Panc1 (cell line): ENCODE measurements at regions not wholly inside any gene's neighbourhood (a gene's known extent, or its start where the extent isn't known, plus 50 kb on each side); places are given as distances from the start of the nearest gene placed in this dataset.

ENCODE experiments used
- ATAC-seq: fragments of 200-7000 bp; cut with Tn5 transposase; 2 replicates; pipeline ENCODE4 v1.9.1; 2020; ENCODE audit warnings: mild to moderate bottlenecking, moderate library complexity
- BruUV-seq: library from RNA; stranded (reverse); fragments of 400-500 nt; replicated peaks from 2 replicates; lab custom pipeline; 2021; lab: Mats Ljungman, UMichigan
- CTCF ChIA-PET: fragments of 300-600 bp; sonication (Branson Sonifier 250); formaldehyde crosslinking; loops from one replicate; lab custom pipeline; 2022; ENCODE audit warnings: antibody characterized with exemption; lab: Charles Lee
- POLR2A ChIA-PET: fragments of 300-600 bp; sonication (Branson Sonifier 250); formaldehyde crosslinking; loops from one replicate; lab custom pipeline; 2022; ENCODE audit warnings: antibody characterized with exemption; lab: Charles Lee
- DNase-seq: peaks from one replicate; pipeline ENCODE4 v3.0.0-alpha.2; 2010; ENCODE audit warnings: low read depth, low spot score
- H3K27ac ChIP-seq: 2 replicates; pipeline ENCODE4 v1.5.1; 2011; ENCODE audit warnings: mild to moderate bottlenecking, low read length, inconsistent platforms
- H3K27me3 ChIP-seq: fragments of 200-500 bp; sonication (Bioruptor generic); 2 replicates; pipeline ENCODE4 v1.6.0; 2014; ENCODE audit warnings: low read length, inconsistent platforms; ENCODE audit not compliant: control insufficient read depth, insufficient read depth
- H3K36me3 ChIP-seq: fragments of 200-500 bp; sonication (Bioruptor generic); 2 replicates; pipeline ENCODE4 v1.5.1; 2014; ENCODE audit warnings: inconsistent platforms, mild to moderate bottlenecking, low read length, moderate library complexity; ENCODE audit not compliant: control insufficient read depth, insufficient read depth
- H3K4me1 ChIP-seq: 2 replicates; pipeline ENCODE4 v1.5.1; 2011; ENCODE audit warnings: inconsistent platforms, mild to moderate bottlenecking, low read length, moderate library complexity; ENCODE audit not compliant: control insufficient read depth, insufficient read depth
- H3K4me3 ChIP-seq, 2 experiments: 2 replicates each; pipeline ENCODE4 v1.5.1; 2011 to 2012; ENCODE audit warnings: low read depth in 2 of 2, low read length in 2 of 2, mild to moderate bottlenecking in 2 of 2, inconsistent platforms in 1 of 2, moderate library complexity in 1 of 2
- H3K9me3 ChIP-seq: fragments of 200-500 bp; sonication (Bioruptor generic); 2 replicates; pipeline ENCODE4 v1.5.1; 2014; ENCODE audit warnings: low read depth, mild to moderate bottlenecking, inconsistent platforms, low read length, moderate library complexity; ENCODE audit not compliant: control insufficient read depth, insufficient read depth
- CTCF ChIP-seq: fragments of 450-650 bp; IDR thresholded peaks from 2 replicates; pipeline ENCODE4 v1.5.1; 2017; ENCODE audit warnings: mild to moderate bottlenecking
- POLR2AphosphoS5 ChIP-seq: IDR thresholded peaks from 2 replicates; pipeline ENCODE4 v1.6.1; 2012; ENCODE audit warnings: mild to moderate bottlenecking, low read depth, low read length, moderate library complexity
- REST ChIP-seq, 2 experiments: IDR thresholded peaks; 2 replicates each; pipeline ENCODE4 v1.6.1; 2011 to 2012; ENCODE audit warnings: low read depth in 2 of 2, control low read depth in 1 of 2, low read length in 1 of 2, mild to moderate bottlenecking in 1 of 2, moderate library complexity in 1 of 2; ENCODE audit not compliant: insufficient read depth in 1 of 2
- SIN3A ChIP-seq: IDR thresholded peaks from 2 replicates; pipeline ENCODE4 v1.6.1; 2012; ENCODE audit warnings: low read depth, mild to moderate bottlenecking, low read length, moderate library complexity, borderline replicate concordance; ENCODE audit not compliant: insufficient read depth
- TCF7L2 ChIP-seq: IDR thresholded peaks from 2 replicates; pipeline ENCODE4 v1.6.1; 2011; ENCODE audit warnings: mild to moderate bottlenecking, low read depth, low read length, inconsistent platforms
- in situ Hi-C: cut with HindIII; loops from 2 replicates; pipeline ENCODE4 v1.10.0; 2016; ENCODE audit warnings: low sequenced_read_pairs, low pct_unique_long_range_greater_than_20kb
- intact Hi-C: fragments of 100-400 bp; cut with micrococcal nuclease; formaldehyde crosslinking; loops from one replicate; pipeline ENCODE4 v1.10.0; 2022; ENCODE audit not compliant: unreplicated experiment

GRCh38 chr12:98405805-98406366 is 109.5 kb upstream of the TMPO start:
- no peaks in the 10 kb centered on the region for H3K36me3 ChIP-seq
- CTCF ChIA-PET, result no interaction called here
- no peak for DNase-seq
- H3K27ac ChIP-seq, result no peak overlapping the region
- H3K4me1 ChIP-seq, result no peaks in the 10 kb centered on the region
- ATAC-seq, result no peak
- in situ Hi-C loops, result no loop called here
- no TSS peak for BruUV-seq
- TF ChIP-seq SIN3A, result no peak
- no peak for TF ChIP-seq REST (IDR thresholded peaks at IDR 0.05; ENCODE audit: insufficient read depth in 1 of 2, low read depth in 2 of 2, low read length in 1 of 2)
- no peak for TF ChIP-seq POLR2AphosphoS5
- TF ChIP-seq CTCF, result no peak
- no peak for TF ChIP-seq TCF7L2
- POLR2A ChIA-PET, result no interaction called here
- no peaks in the 10 kb centered on the region for H3K9me3 ChIP-seq
- H3K27me3 ChIP-seq, result peaks cover 2% of the 10 kb centered on the region; the same call in 1 of the 2 replicates
- no peak overlapping the region for H3K4me3 ChIP-seq
- intact Hi-C loops, result no loop called here

- DNase-seq (no peak), ATAC-seq (no peak)
- BruUV-seq, result no TSS peak
- ChIA-PET POLR2A (no interaction called here), CTCF (no interaction called here)
- TF ChIP-seq CTCF (no peak), POLR2AphosphoS5 (no peak), TCF7L2 (no peak), REST (IDR thresholded peaks at IDR 0.05; ENCODE audit: insufficient read depth in 1 of 2, low read depth in 2 of 2, low read length in 1 of 2) (no peak), SIN3A (no peak)
- Histone ChIP-seq H3K9me3 (no peaks in the 10 kb centered on the region), H3K4me1 (no peaks in the 10 kb centered on the region), H3K4me3 (no peak overlapping the region), H3K36me3 (no peaks in the 10 kb centered on the region), H3K27ac (no peak overlapping the region), H3K27me3 (peaks cover 3% of the 10 kb centered on the region; the same call in 1 of the 2 replicates)
- in situ Hi-C loops (no loop called here), intact Hi-C loops (no loop called here)
These were observed 109.0 kb upstream of the TMPO start for GRCh38 chr12:98406378-98406777.
